RWPE1 (cell line): ENCODE measurements at regions not wholly inside any gene's neighbourhood (a gene's known extent, or its start where the extent isn't known, plus 50 kb on each side); places are given as distances from the start of the nearest gene placed in this dataset.
"Not testable (repeated sequence)": the region's sequence is repeated elsewhere in the genome, so short reads cannot be mapped to it uniquely, and the experiment has no call there.

Source experiments
- CTCF ChIA-PET: fragments of 350-600 bp; sonication (Branson Sonifier 250); formaldehyde crosslinking; extraction: SDS; loops from one replicate; lab custom pipeline; 2021; lab: Yijun Ruan, JAX
- POLR2A ChIA-PET: fragments of 400-600 bp; formaldehyde crosslinking; extraction: SDS; loops from one replicate; lab custom pipeline; 2020; ENCODE audit warnings: antibody characterized with exemption; ENCODE audit not compliant: low non-redundant PET; lab: Yijun Ruan, JAX
- DNase-seq: peaks from one replicate; pipeline ENCODE4 v3.0.0; 2012; ENCODE audit warnings: low spot score
- H3K27ac ChIP-seq: fragments of 450-650 bp; 2 replicates; pipeline ENCODE4 v1.5.1; 2017
- CTCF ChIP-seq: fragments of 450-650 bp; conservative IDR thresholded peaks from 2 replicates; pipeline ENCODE4 v1.5.1; 2017; ENCODE audit warnings: low read depth, mild to moderate bottlenecking

- CTCF ChIA-PET = interaction anchor here (0.7 kb wide), 1 partner anchor 859 kb away, joined by 3 read pairs; no protein-coding TSS in a partner anchor
Measured at GRCh38 chr2:19098467-19099160, 259.8 kb downstream of the OSR1 start.

GRCh38 chr2:19089476-19089875, 268.9 kb downstream of the OSR1 start:
- POLR2A ChIA-PET, DNase-seq, CTCF ChIA-PET: not testable (repeated sequence)

More at GRCh38 chr2:19098467-19099160, 259.8 kb downstream of the OSR1 start:
- POLR2A ChIA-PET = no interaction called here
- no peak for DNase-seq
- TF ChIP-seq CTCF = no peak
- H3K27ac ChIP-seq = no peak overlapping the region

GRCh38 chr2:19086231-19086651, 272.2 kb downstream of the OSR1 start:
- H3K27ac ChIP-seq = no peak overlapping the region
- TF ChIP-seq CTCF = no peak
- ChIA-PET POLR2A (no interaction called here), CTCF (no interaction called here)
- DNase-seq = no peak

More at GRCh38 chr2:19089476-19089875, 268.9 kb downstream of the OSR1 start:
- 0 out of 2 replicates have a peak overlapping the region, but pooled peaks have one; percentile 10 for H3K27ac ChIP-seq

GRCh38 chr2:19078709-19079108, 279.7 kb downstream of the OSR1 start:
- POLR2A ChIA-PET = no interaction called here
- CTCF ChIA-PET = no interaction called here
- no peak for TF ChIP-seq CTCF
- no peak for DNase-seq
- H3K27ac ChIP-seq = no peak overlapping the region

GRCh38 chr2:19073522-19073921, 284.9 kb downstream of the OSR1 start:
- no peak for TF ChIP-seq CTCF
- POLR2A ChIA-PET = no interaction called here
- DNase-seq = peak; percentile 94
- peak overlapping the region; percentile 86 for H3K27ac ChIP-seq
- CTCF ChIA-PET = interaction anchor here (0.6 kb wide), 2 partner anchors 136 to 1566 kb away, joined by 3 read pairs; no protein-coding TSS in a partner anchor

GRCh38 chr2:19072161-19072560, 286.3 kb downstream of the OSR1 start:
- POLR2A ChIA-PET = no interaction called here
- TF ChIP-seq CTCF = no peak
- H3K27ac ChIP-seq = no peak overlapping the region
- CTCF ChIA-PET = no interaction called here
- no peak for DNase-seq

- no peak overlapping the region for H3K27ac ChIP-seq
- TF ChIP-seq CTCF = no peak
- ChIA-PET CTCF (no interaction called here), POLR2A (no interaction called here)
- no peak for DNase-seq
Measured at GRCh38 chr2:19070886-19071285, 287.5 kb downstream of the OSR1 start.
